GM23338 (cell line): ENCODE measurements at regions not wholly inside any gene's neighbourhood (a gene's known extent, or its start where the extent isn't known, plus 50 kb on each side); places are given as distances from the start of the nearest gene placed in this dataset.

Experiments used
- CREB1 ChIP-seq: fragments of 250-450 bp; sonication (Bioruptor Pico); IDR thresholded peaks from 2 replicates; pipeline ENCODE4 v1.5.0; 2020; ENCODE audit warnings: low read depth, mild to moderate bottlenecking, moderate library complexity
- CTCF ChIP-seq, 2 experiments: fragments of 200-600 bp in 1 of 2; sonication (generic) in 1 of 2; conservative IDR thresholded peaks; 2 replicates each; pipeline versions ENCODE4 v1.5.1 to v1.6.1; 2016 to 2017; ENCODE audit warnings: antibody characterized with exemption in 2 of 2, low read depth in 2 of 2, mild to moderate bottlenecking in 2 of 2, moderate library complexity in 1 of 2
- EZH2 ChIP-seq: fragments of 200-600 bp; sonication (generic); IDR thresholded peaks from one replicate; pipeline ENCODE4 v1.8.0; 2017; ENCODE audit warnings: antibody characterized with exemption, mild to moderate bottlenecking, low read depth; ENCODE audit not compliant: unreplicated experiment
- EZH2phosphoT487 ChIP-seq: fragments of 200-600 bp; sonication (generic); IDR thresholded peaks from one replicate; pipeline ENCODE4 v1.8.1; 2018; ENCODE audit warnings: antibody characterized with exemption; ENCODE audit not compliant: unreplicated experiment
- JUNB ChIP-seq: IDR thresholded peaks from one replicate; pipeline ENCODE4 v1.6.1; 2016; ENCODE audit warnings: antibody characterized with exemption; ENCODE audit not compliant: unreplicated experiment
- NANOG ChIP-seq: IDR thresholded peaks from 2 replicates; pipeline ENCODE4 v1.6.1; 2016; ENCODE audit warnings: antibody characterized with exemption, borderline replicate concordance
- POLR2AphosphoS5 ChIP-seq: IDR thresholded peaks from 2 replicates; pipeline ENCODE4 v1.6.1; 2016; ENCODE audit warnings: antibody characterized with exemption, low read depth
- TF ChIP-seq, protein P1 (sequence below): IDR thresholded peaks from one replicate; pipeline ENCODE4 v1.6.1; 2018; ENCODE audit warnings: antibody characterized with exemption; ENCODE audit not compliant: unreplicated experiment

- TF ChIP-seq CTCF (conservative IDR thresholded peaks at IDR 0.05; ENCODE audit: low read depth in 2 of 2): peak; percentile 64 to 78
- no peak for TF ChIP-seq EZH2
- no peak for TF ChIP-seq EZH2phosphoT487
- TF ChIP-seq, protein P1, sequence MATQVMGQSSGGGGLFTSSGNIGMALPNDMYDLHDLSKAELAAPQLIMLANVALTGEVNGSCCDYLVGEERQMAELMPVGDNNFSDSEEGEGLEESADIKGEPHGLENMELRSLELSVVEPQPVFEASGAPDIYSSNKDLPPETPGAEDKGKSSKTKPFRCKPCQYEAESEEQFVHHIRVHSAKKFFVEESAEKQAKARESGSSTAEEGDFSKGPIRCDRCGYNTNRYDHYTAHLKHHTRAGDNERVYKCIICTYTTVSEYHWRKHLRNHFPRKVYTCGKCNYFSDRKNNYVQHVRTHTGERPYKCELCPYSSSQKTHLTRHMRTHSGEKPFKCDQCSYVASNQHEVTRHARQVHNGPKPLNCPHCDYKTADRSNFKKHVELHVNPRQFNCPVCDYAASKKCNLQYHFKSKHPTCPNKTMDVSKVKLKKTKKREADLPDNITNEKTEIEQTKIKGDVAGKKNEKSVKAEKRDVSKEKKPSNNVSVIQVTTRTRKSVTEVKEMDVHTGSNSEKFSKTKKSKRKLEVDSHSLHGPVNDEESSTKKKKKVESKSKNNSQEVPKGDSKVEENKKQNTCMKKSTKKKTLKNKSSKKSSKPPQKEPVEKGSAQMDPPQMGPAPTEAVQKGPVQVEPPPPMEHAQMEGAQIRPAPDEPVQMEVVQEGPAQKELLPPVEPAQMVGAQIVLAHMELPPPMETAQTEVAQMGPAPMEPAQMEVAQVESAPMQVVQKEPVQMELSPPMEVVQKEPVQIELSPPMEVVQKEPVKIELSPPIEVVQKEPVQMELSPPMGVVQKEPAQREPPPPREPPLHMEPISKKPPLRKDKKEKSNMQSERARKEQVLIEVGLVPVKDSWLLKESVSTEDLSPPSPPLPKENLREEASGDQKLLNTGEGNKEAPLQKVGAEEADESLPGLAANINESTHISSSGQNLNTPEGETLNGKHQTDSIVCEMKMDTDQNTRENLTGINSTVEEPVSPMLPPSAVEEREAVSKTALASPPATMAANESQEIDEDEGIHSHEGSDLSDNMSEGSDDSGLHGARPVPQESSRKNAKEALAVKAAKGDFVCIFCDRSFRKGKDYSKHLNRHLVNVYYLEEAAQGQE: no peak
- no peak for TF ChIP-seq POLR2AphosphoS5
- no peak for TF ChIP-seq CREB1 (CRISPR knock-in tag)
- no peak for TF ChIP-seq NANOG
- TF ChIP-seq JUNB: no peak
These were observed 366.5 kb upstream of the KLF6 start for GRCh38 chr10:4151466-4151865.
